B cell (primary cell): ENCODE measurements at regions not wholly inside any gene's neighbourhood (a gene's known extent, or its start where the extent isn't known, plus 50 kb on each side); places are given as distances from the start of the nearest gene placed in this dataset.

Experiments used
- ATAC-seq: fragments of 200-7000 bp; cut with Tn5 transposase; one replicate; pipeline ENCODE4 v1.10.0; 2021; ENCODE audit warnings: low read depth, mild to moderate bottlenecking, moderate number of reproducible peaks, moderate library complexity
- CTCF ChIA-PET: fragments of 350-600 bp; sonication (Branson Sonifier 250); formaldehyde crosslinking; loops from one replicate; lab custom pipeline; 2021; ENCODE audit warnings: antibody characterized with exemption, inconsistent platforms; lab: Charles Lee
- POLR2A ChIA-PET: fragments of 350-600 bp; sonication (Branson Sonifier 250); formaldehyde crosslinking; loops from one replicate; lab custom pipeline; 2021; ENCODE audit warnings: antibody characterized with exemption; lab: Charles Lee
- DNase-seq: peaks from one replicate; pipeline ENCODE4 v3.0.0; 2013
- H2AFZ ChIP-seq: 2 replicates; pipeline ENCODE4 v1.6.1; 2012; ENCODE audit warnings: mild to moderate bottlenecking, low read depth, low read length; ENCODE audit not compliant: insufficient read depth, poor library complexity, severe bottlenecking
- H3K27ac ChIP-seq, 2 donors: 1 replicate in 1 of 2; 2 replicates in 1 of 2; pipeline ENCODE4 v1.5.1; 2012 to 2013; ENCODE audit warnings: low read length in 2 of 2, mild to moderate bottlenecking in 2 of 2, moderate library complexity in 1 of 2
- H3K27me3 ChIP-seq, 4 experiments: fragments of 200-600 bp in 1 of 4; sonication (generic) in 1 of 4; replicated peaks in 1 of 4; 1 replicate in 2 of 4; 2 replicates in 2 of 4; pipeline versions ENCODE4 v1.6.1 to v1.7.0; 2013 to 2016; ENCODE audit warnings: low read length in 3 of 4, mild to moderate bottlenecking in 2 of 4, mixed read lengths in 1 of 4, moderate library complexity in 1 of 4; ENCODE audit not compliant: insufficient read depth in 4 of 4, control insufficient read depth in 3 of 4; ENCODE audit errors: control extremely low read depth in 1 of 4
- H3K36me3 ChIP-seq, 2 experiments: replicated peaks in 1 of 2; 1 replicate in 1 of 2; 2 replicates in 1 of 2; pipeline versions ENCODE4 v1.6.1 to v1.7.1; 2013; ENCODE audit warnings: low read length in 1 of 2; ENCODE audit not compliant: insufficient read depth in 2 of 2, control insufficient read depth in 1 of 2; ENCODE audit errors: control extremely low read depth in 1 of 2, extremely low read depth in 1 of 2
- H3K4me1 ChIP-seq, 2 donors: fragments of 200-600 bp in 1 of 2; sonication (generic) in 1 of 2; 1 replicate in 1 of 2; 2 replicates in 1 of 2; pipeline versions ENCODE4 v1.5.1 to v1.6.1; 2013 to 2017; ENCODE audit warnings: low read length in 2 of 2; ENCODE audit not compliant: control insufficient read depth in 2 of 2, insufficient read depth in 2 of 2
- H3K4me2 ChIP-seq: replicated peaks from 2 replicates; pipeline ENCODE3; 2012; ENCODE audit warnings: mild to moderate bottlenecking, low read depth, low read length; ENCODE audit not compliant: poor library complexity, severe bottlenecking
- H3K4me3 ChIP-seq, 5 experiments: fragments of 200-600 bp in 1 of 5; sonication (generic) in 1 of 5; 1 replicate in 3 of 5; 2 replicates in 2 of 5; pipeline versions ENCODE4 v1.5.1 to v1.7.0; 2011 to 2016; ENCODE audit warnings: low read length in 4 of 5, mild to moderate bottlenecking in 4 of 5, low read depth in 2 of 5, control low read depth in 1 of 5, moderate library complexity in 1 of 5; ENCODE audit not compliant: insufficient read depth in 1 of 5; ENCODE audit errors: control extremely low read depth in 1 of 5, extremely low read depth in 1 of 5
- H3K79me2 ChIP-seq: fragments of 200-600 bp; sonication (generic); one replicate; pipeline ENCODE4 v1.6.0; 2016; ENCODE audit warnings: low read length; ENCODE audit not compliant: control insufficient read depth, insufficient read depth
- H3K9ac ChIP-seq: fragments of 200-600 bp; sonication (generic); 2 replicates; pipeline ENCODE4 v1.6.1; 2017; ENCODE audit warnings: mild to moderate bottlenecking, low read length, moderate library complexity
- H3K9me3 ChIP-seq, 3 donors: one replicate each; pipeline versions ENCODE4 v1.6.1 to v1.7.1; 2013; ENCODE audit warnings: low read length in 2 of 3; ENCODE audit not compliant: control insufficient read depth in 2 of 3, insufficient read depth in 1 of 3; ENCODE audit errors: control extremely low read depth in 1 of 3
- H4K20me1 ChIP-seq: 2 replicates; pipeline ENCODE4 v1.6.0; 2012; ENCODE audit warnings: mild to moderate bottlenecking, low read length; ENCODE audit not compliant: insufficient read depth, control insufficient read depth, poor library complexity, severe bottlenecking
- H3K27ac Mint-ChIP-seq: one replicate; pipeline ENCODE4 v1.8.0; 2021; ENCODE audit warnings: mixed read lengths
- H3K27me3 Mint-ChIP-seq: one replicate; pipeline ENCODE4 v1.8.0; 2021; ENCODE audit warnings: mixed read lengths
- H3K4me1 Mint-ChIP-seq: one replicate; pipeline ENCODE4 v1.8.0; 2021; ENCODE audit warnings: mixed read lengths
- H3K4me3 Mint-ChIP-seq: one replicate; pipeline ENCODE4 v1.8.0; 2021; ENCODE audit warnings: mixed read lengths
- H3K9me3 Mint-ChIP-seq: one replicate; pipeline ENCODE4 v1.8.0; 2022; ENCODE audit warnings: mixed read lengths; ENCODE audit not compliant: insufficient read depth
- CTCF ChIP-seq: fragments of 200-600 bp; IDR thresholded peaks from one replicate; pipeline ENCODE4 v1.8.0; 2022; ENCODE audit warnings: antibody characterized with exemption, mild to moderate bottlenecking
- EZH2 ChIP-seq: IDR thresholded peaks from 2 replicates; pipeline ENCODE4 v1.6.1; 2012; ENCODE audit warnings: borderline replicate concordance, low read depth, mild to moderate bottlenecking, moderate library complexity, low read length; ENCODE audit not compliant: insufficient read depth, poor library complexity, severe bottlenecking
- WGBS: methylation state at CpG from one replicate; pipeline ENCODE4 v1.1.5; 2013; ENCODE audit warnings: missing lambda C conversion rate; ENCODE audit not compliant: insufficient coverage; 5-methylcytosine and 5-hydroxymethylcytosine counted together
- intact Hi-C: fragments of 100-400 bp; cut with micrococcal nuclease; formaldehyde crosslinking; loops from one replicate; pipeline ENCODE4 v1.10.0; 2022

GRCh38 chr9:68619072-68619471 is 78.4 kb upstream of the TMEM252 start:
- Mint-ChIP-seq H3K27me3 (no peaks in the 10 kb centered on the region), H3K4me1 (peaks cover 14% of the 10 kb centered on the region), H3K9me3 (no peaks in the 10 kb centered on the region), H3K4me3 (no peak overlapping the region), H3K27ac (no peak overlapping the region)
- H3K79me2 ChIP-seq: no peaks in the 10 kb centered on the region
- ATAC-seq (no peak), DNase-seq (no peak)
- no peaks in the 10 kb centered on the region for H3K36me3 ChIP-seq
- TF ChIP-seq CTCF (no peak), EZH2 (no peak)
- no peak overlapping the region for H3K4me3 ChIP-seq
- ChIA-PET POLR2A (no interaction called here), CTCF (interaction anchor here (0.7 kb wide), 1 partner anchor 20 kb away, joined by 4 read pairs; no protein-coding TSS in a partner anchor)
- WGBS: 22% methylated on average over 2 of the region's 4 CpGs
- H3K4me2 ChIP-seq: no peak overlapping the region
- intact Hi-C loops: no loop called here
- no peaks in the 10 kb centered on the region for H3K27me3 ChIP-seq
- H4K20me1 ChIP-seq: no peaks in the 10 kb centered on the region
- peaks cover 0 to 12% (median 0%) of the 10 kb centered on the region in 3 donors for H3K9me3 ChIP-seq
- H3K9ac ChIP-seq: no peak overlapping the region
- no peak overlapping the region for H3K27ac ChIP-seq
- no peak overlapping the region for H2AFZ ChIP-seq
- peaks cover 11 to 12% of the 10 kb centered on the region in 2 donors for H3K4me1 ChIP-seq

- Mint-ChIP-seq H3K27me3 (no peaks in the 10 kb centered on the region), H3K9me3 (no peaks in the 10 kb centered on the region), H3K4me3 (no peak overlapping the region), H3K27ac (no peak overlapping the region), H3K4me1 (peaks cover 14% of the 10 kb centered on the region)
- intact Hi-C loops: no loop called here
- Histone ChIP-seq H3K4me1 (peaks cover 11 to 12% of the 10 kb centered on the region in 2 donors), H3K9ac (no peak overlapping the region), H3K4me2 (no peak overlapping the region), H3K27ac (no peak overlapping the region), H3K4me3 (no peak overlapping the region), H2AFZ (no peak overlapping the region), H3K27me3 (no peaks in the 10 kb centered on the region), H3K36me3 (no peaks in the 10 kb centered on the region), H3K79me2 (no peaks in the 10 kb centered on the region), H3K9me3 (peaks cover 0 to 9% (median 0%) of the 10 kb centered on the region in 3 donors), H4K20me1 (no peaks in the 10 kb centered on the region)
- CTCF ChIA-PET: interaction anchor here (0.7 kb wide), 1 partner anchor 19 kb away, joined by 4 read pairs; no protein-coding TSS in a partner anchor
- no peak for ATAC-seq
- POLR2A ChIA-PET: no interaction called here
- WGBS: no CpG with 5 or more reads among the region's 1 CpG
- TF ChIP-seq CTCF (no peak), EZH2 (no peak)
- no peak for DNase-seq
Measured at GRCh38 chr9:68619636-68620035, 79.0 kb upstream of the TMEM252 start.
